ENCODE measurements at regions not wholly inside any gene's neighbourhood (a gene's known extent, or its start where the extent isn't known, plus 50 kb on each side); places are given as distances from the start of the nearest gene placed in this dataset.

GRCh38 chr11:98056945-98057344, 963.8 kb upstream of the CNTN5 start:
- Histone ChIP-seq H3T11ph (ENCODE audit: low read length) (no peak overlapping the region), H4K8ac (replicated peaks; ENCODE audit: insufficient read length, low read depth, low read length) (no peak overlapping the region), H2AK5ac (ENCODE audit: insufficient read length, low read length) (no peak overlapping the region), H2BK120ac (ENCODE audit: low read depth, low read length, poor library complexity, severe bottlenecking) (no peak overlapping the region), H2AFZ (ENCODE audit: low read length) (no peak overlapping the region), H2BK12ac (ENCODE audit: insufficient read length, low read depth, low read length) (no peak overlapping the region), H3K4ac (ENCODE audit: low read depth, low read length) (no peak overlapping the region), H3K4me1 (ENCODE audit: insufficient read depth, low read length) (no peaks in the 10 kb centered on the region), H3K79me1 (ENCODE audit: insufficient read depth, low read depth, low read length, poor library complexity, severe bottlenecking) (no peaks in the 10 kb centered on the region), H3K56ac (ENCODE audit: insufficient read length, low read depth, low read length) (no peak overlapping the region), H3K27ac (ENCODE audit: insufficient read length, low read depth, low read length) (no peak overlapping the region), H2BK20ac (ENCODE audit: low read depth, low read length, poor library complexity, severe bottlenecking) (no peak overlapping the region), H4K91ac (ENCODE audit: insufficient read length, low read depth, low read length) (no peak overlapping the region), H3K18ac (ENCODE audit: insufficient read length, low read depth, low read length) (no peak overlapping the region), H3K14ac (ENCODE audit: insufficient read depth, low read length) (no peak overlapping the region), H2BK15ac (ENCODE audit: low read depth, low read length) (no peak overlapping the region), H3K23ac (ENCODE audit: insufficient read length, low read depth, low read length) (no peak overlapping the region), H4K5ac (ENCODE audit: insufficient read length, low read depth, low read length) (no peak overlapping the region), H3K27me3 (ENCODE audit: insufficient read depth, low read length) (no peaks in the 10 kb centered on the region), H3K4me2 (ENCODE audit: insufficient read depth, insufficient read length, low read length) (no peak overlapping the region), H4K20me1 (ENCODE audit: control insufficient read depth, insufficient read depth, insufficient read length) (no peaks in the 10 kb centered on the region), H2BK5ac (ENCODE audit: insufficient read length, low read length) (no peak overlapping the region), H3K79me2 (ENCODE audit: insufficient read depth, low read length) (no peaks in the 10 kb centered on the region), H3K9ac (ENCODE audit: extremely low read depth, insufficient read length, low read length) (no peak overlapping the region), H3K9me3 (ENCODE audit: control insufficient read depth, low read depth, low read length) (no peaks in the 10 kb centered on the region), H3K23me2 (ENCODE audit: insufficient read length, low read depth, low read length, poor library complexity, severe bottlenecking) (no peaks in the 10 kb centered on the region)
- H3K4me3 Mint-ChIP-seq: no peak overlapping the region
- no peaks in the 10 kb centered on the region for H3K9me3 Mint-ChIP-seq
- H3K36me3 Mint-ChIP-seq (ENCODE audit: insufficient read depth in 1 of 3, low read depth in 3 of 3): no peaks in the 10 kb centered on the region
- no CpG with 5 or more reads among the region's 1 CpG for WGBS (ENCODE audit: extremely low coverage, insufficient read length, low lambda C conversion rate)
- H3K4me1 Mint-ChIP-seq: no peaks in the 10 kb centered on the region
- no peaks in the 10 kb centered on the region for H3K27me3 Mint-ChIP-seq (ENCODE audit: low read depth)
- TF ChIP-seq, protein P1, sequence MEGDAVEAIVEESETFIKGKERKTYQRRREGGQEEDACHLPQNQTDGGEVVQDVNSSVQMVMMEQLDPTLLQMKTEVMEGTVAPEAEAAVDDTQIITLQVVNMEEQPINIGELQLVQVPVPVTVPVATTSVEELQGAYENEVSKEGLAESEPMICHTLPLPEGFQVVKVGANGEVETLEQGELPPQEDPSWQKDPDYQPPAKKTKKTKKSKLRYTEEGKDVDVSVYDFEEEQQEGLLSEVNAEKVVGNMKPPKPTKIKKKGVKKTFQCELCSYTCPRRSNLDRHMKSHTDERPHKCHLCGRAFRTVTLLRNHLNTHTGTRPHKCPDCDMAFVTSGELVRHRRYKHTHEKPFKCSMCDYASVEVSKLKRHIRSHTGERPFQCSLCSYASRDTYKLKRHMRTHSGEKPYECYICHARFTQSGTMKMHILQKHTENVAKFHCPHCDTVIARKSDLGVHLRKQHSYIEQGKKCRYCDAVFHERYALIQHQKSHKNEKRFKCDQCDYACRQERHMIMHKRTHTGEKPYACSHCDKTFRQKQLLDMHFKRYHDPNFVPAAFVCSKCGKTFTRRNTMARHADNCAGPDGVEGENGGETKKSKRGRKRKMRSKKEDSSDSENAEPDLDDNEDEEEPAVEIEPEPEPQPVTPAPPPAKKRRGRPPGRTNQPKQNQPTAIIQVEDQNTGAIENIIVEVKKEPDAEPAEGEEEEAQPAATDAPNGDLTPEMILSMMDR (conservative IDR thresholded peaks at IDR 0.05): no peak
- DNase-seq: no peak
- H3K27ac Mint-ChIP-seq: no peak overlapping the region
